ENCODE measurements at regions not wholly inside any gene's neighbourhood (a gene's known extent, or its start where the extent isn't known, plus 50 kb on each side); places are given as distances from the start of the nearest gene placed in this dataset.

DNA sequence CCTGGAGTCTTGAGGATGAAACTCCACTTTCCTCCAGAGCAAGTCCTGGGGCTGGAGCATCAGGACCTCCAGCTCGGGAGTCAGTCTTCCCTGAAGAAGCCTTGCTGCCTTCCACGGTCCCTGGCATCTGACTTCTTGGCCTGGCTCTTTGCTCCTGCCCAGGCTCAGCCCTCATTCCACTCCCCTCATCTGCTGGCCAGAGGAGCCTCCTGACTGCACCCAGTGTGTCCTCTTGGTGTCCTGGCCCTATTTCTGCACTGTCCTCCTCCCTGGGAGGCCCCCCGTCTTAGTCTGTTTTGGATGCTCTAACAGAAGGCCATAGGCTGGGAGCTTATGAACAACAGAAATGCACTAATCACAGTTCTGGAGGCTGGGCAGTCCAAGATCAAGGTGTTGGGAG is 231.5 kb downstream of the LOXHD1 start:
- H3K27me3 Mint-ChIP-seq: no peaks in the 10 kb centered on the region
- H3K36me3 Mint-ChIP-seq (ENCODE audit: insufficient read depth): no peaks in the 10 kb centered on the region
- no peak overlapping the region for H3K4me3 Mint-ChIP-seq (ENCODE audit: low read depth)
- no peaks in the 10 kb centered on the region for H3K9me3 Mint-ChIP-seq (ENCODE audit: low read depth)
- no peak overlapping the region for H3K27ac Mint-ChIP-seq
- H3K4me1 Mint-ChIP-seq (ENCODE audit: low read depth): peaks cover 3% of the 10 kb centered on the region
- no peak for DNase-seq (ENCODE audit: low spot score, unreplicated experiment)
- TF ChIP-seq, protein P1, sequence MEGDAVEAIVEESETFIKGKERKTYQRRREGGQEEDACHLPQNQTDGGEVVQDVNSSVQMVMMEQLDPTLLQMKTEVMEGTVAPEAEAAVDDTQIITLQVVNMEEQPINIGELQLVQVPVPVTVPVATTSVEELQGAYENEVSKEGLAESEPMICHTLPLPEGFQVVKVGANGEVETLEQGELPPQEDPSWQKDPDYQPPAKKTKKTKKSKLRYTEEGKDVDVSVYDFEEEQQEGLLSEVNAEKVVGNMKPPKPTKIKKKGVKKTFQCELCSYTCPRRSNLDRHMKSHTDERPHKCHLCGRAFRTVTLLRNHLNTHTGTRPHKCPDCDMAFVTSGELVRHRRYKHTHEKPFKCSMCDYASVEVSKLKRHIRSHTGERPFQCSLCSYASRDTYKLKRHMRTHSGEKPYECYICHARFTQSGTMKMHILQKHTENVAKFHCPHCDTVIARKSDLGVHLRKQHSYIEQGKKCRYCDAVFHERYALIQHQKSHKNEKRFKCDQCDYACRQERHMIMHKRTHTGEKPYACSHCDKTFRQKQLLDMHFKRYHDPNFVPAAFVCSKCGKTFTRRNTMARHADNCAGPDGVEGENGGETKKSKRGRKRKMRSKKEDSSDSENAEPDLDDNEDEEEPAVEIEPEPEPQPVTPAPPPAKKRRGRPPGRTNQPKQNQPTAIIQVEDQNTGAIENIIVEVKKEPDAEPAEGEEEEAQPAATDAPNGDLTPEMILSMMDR (IDR thresholded peaks at IDR 0.05; ENCODE audit: unreplicated experiment): no peak

DNA sequence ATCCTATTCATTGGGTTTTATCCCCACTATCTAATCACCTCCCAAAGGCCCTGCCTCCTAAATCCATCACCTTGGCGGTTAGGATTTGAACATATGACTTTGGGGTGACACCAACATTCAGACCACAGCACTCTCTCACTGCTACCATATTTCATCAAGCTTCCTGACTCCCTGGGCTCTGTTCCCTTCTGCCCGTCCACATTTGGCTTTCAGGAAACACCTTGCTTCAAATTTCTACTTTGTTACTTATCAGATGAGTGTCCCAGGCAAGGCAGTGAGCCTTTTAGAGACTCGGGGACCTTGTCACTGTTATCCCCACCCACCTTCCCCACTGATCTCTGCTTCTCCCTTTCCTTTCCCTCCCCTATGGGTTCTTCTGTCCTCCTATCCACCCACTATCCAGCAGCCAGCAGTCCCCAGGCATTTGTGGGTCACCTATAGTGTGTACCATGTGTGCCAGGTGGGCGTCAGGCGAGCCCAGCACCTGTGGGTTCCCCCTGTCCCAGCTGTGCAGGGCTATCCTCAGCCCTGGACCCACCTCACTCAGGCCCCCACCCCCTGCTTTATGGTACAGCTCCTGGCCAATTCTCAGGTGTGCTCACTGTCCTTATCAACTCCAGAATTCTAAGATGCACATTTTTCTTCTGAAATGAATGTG is 230.9 kb downstream of the LOXHD1 start:
- no peaks in the 10 kb centered on the region for H3K27me3 Mint-ChIP-seq
- TF ChIP-seq, protein P1 (IDR thresholded peaks at IDR 0.05; ENCODE audit: unreplicated experiment): no peak
- no peak overlapping the region for H3K27ac Mint-ChIP-seq
- no peak overlapping the region for H3K4me3 Mint-ChIP-seq (ENCODE audit: low read depth)
- no peak for DNase-seq (ENCODE audit: low spot score, unreplicated experiment)
- H3K9me3 Mint-ChIP-seq (ENCODE audit: low read depth): no peaks in the 10 kb centered on the region
- no peaks in the 10 kb centered on the region for H3K36me3 Mint-ChIP-seq (ENCODE audit: insufficient read depth)
- H3K4me1 Mint-ChIP-seq (ENCODE audit: low read depth): peaks cover 7% of the 10 kb centered on the region

DNA sequence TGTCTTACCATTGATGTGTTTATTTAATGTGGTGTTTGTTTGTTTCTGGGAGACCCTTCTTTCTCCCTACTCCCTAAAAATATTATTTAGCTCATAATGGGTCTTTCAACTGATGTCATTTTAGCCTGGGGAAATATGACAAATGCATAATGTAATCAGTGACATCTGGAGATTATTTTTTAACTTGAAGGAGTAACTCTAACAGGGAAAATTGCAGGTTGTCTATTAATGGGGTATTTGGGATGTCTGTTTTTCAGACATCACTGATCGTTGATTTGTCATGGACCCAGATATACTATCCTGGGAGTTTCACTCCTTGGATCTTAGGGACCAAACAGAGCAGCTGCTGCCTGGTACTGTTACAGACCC is 230.4 kb downstream of the LOXHD1 start:
- no peak for DNase-seq (ENCODE audit: low spot score, unreplicated experiment)
- H3K4me1 Mint-ChIP-seq (ENCODE audit: low read depth): peaks cover 8% of the 10 kb centered on the region

More for the DNA sequence above, 230.4 kb downstream of the LOXHD1 start:
- Mint-ChIP-seq H3K27ac (no peak overlapping the region), H3K4me3 (ENCODE audit: low read depth) (no peak overlapping the region), H3K27me3 (no peaks in the 10 kb centered on the region), H3K9me3 (ENCODE audit: low read depth) (no peaks in the 10 kb centered on the region), H3K36me3 (ENCODE audit: insufficient read depth) (no peaks in the 10 kb centered on the region)
- TF ChIP-seq, protein P1 (IDR thresholded peaks at IDR 0.05; ENCODE audit: unreplicated experiment): no peak

Data from progenitor cell of endocrine pancreas (in vitro differentiated cells).